Renal cortex interstitium (tissue), 11 donors: ENCODE measurements at regions not wholly inside any gene's neighbourhood (a gene's known extent, or its start where the extent isn't known, plus 50 kb on each side); places are given as distances from the start of the nearest gene placed in this dataset.
A peak's percentile ranks its signal among the peaks of the same experiment; 100 is the strongest.
"Not testable (repeated sequence)": the region's sequence is repeated elsewhere in the genome, so short reads cannot be mapped to it uniquely, and the experiment has no call there.

Source experiments
- DNase-seq, 11 donors: peaks; one replicate each; pipeline ENCODE4 v3.0.0-alpha.2; 2013; ENCODE audit warnings: low read depth in 9 of 11, low spot score in 4 of 11; ENCODE audit errors: extremely low read depth in 1 of 11

GRCh38 chr1:221263831-221264767, 384.9 kb downstream of the HLX start:
- peak in 3 of 11 donors; percentile 48 to 60 (median 55) for DNase-seq

GRCh38 chr1:221264848-221265247, 385.6 kb downstream of the HLX start:
- no peak for DNase-seq

GRCh38 chr1:221268295-221268694, 389.1 kb downstream of the HLX start:
- no peak for DNase-seq

- no peak for DNase-seq
These were observed 392.5 kb downstream of the HLX start for GRCh38 chr1:221271701-221272100.

- DNase-seq, result no peak
These were observed 393.7 kb downstream of the HLX start for GRCh38 chr1:221272940-221273339.

- peak in 4 of 11 donors; percentile 10 to 31 (median 25) for DNase-seq
These were observed 395.1 kb downstream of the HLX start for GRCh38 chr1:221274373-221274772.

GRCh38 chr1:221276896-221277409, 397.7 kb downstream of the HLX start:
- no peak for DNase-seq

GRCh38 chr1:221279146-221279545, 399.9 kb downstream of the HLX start:
- no peak for DNase-seq

GRCh38 chr1:221283532-221283931, 404.3 kb downstream of the HLX start:
- no peak for DNase-seq

- peak in 9 of 11 donors; percentile 4 to 50 (median 34) for DNase-seq
These were observed 404.8 kb downstream of the HLX start for GRCh38 chr1:221284028-221284427.

GRCh38 chr1:221284991-221285390, 405.7 kb downstream of the HLX start:
- DNase-seq, result not testable (repeated sequence)

GRCh38 chr1:221285458-221286210, 406.4 kb downstream of the HLX start:
- DNase-seq, result not testable (repeated sequence)

- DNase-seq, result no peak
These were observed 407.2 kb downstream of the HLX start for GRCh38 chr1:221286399-221286798.

GRCh38 chr1:221289103-221289502, 409.9 kb downstream of the HLX start:
- no peak for DNase-seq

GRCh38 chr1:221290669-221291068, 411.4 kb downstream of the HLX start:
- no peak for DNase-seq

GRCh38 chr1:221291113-221291512, 411.9 kb downstream of the HLX start:
- no peak for DNase-seq

- DNase-seq, result no peak
These were observed 413.4 kb downstream of the HLX start for GRCh38 chr1:221292652-221293051.

- no peak for DNase-seq
These were observed 415.0 kb downstream of the HLX start for GRCh38 chr1:221294242-221294641.

GRCh38 chr1:221302357-221302756, 423.1 kb downstream of the HLX start:
- no peak for DNase-seq

GRCh38 chr1:221302810-221303209, 423.6 kb downstream of the HLX start:
- no peak for DNase-seq
